ENCODE measurements at regions not wholly inside any gene's neighbourhood (a gene's known extent, or its start where the extent isn't known, plus 50 kb on each side); places are given as distances from the start of the nearest gene placed in this dataset.

- no peak overlapping the region for H3K4me3 ChIP-seq
- H3K27ac ChIP-seq = no peak overlapping the region
- H3K4me1 ChIP-seq (ENCODE audit: insufficient read depth) = no peaks in the 10 kb centered on the region
- H3K36me3 ChIP-seq = no peaks in the 10 kb centered on the region
- no peak for TF ChIP-seq POLR2A (IDR thresholded peaks at IDR 0.05)
- TF ChIP-seq CTCF (IDR thresholded peaks at IDR 0.05) = no peak
- no peak for TF ChIP-seq EP300 (IDR thresholded peaks at IDR 0.05)
- H3K27me3 ChIP-seq = no peaks in the 10 kb centered on the region
- no peak for DNase-seq
- intact Hi-C loops (cut with DNase I) = no loop called here
- 34 to 39% (median 38%) methylated on average over 2 of the region's 2 CpGs for WGBS, 3 donors
- no peaks in the 10 kb centered on the region for H3K9me3 ChIP-seq
Measured at GRCh38 chr7:124514471-124514870, 251.1 kb downstream of the GPR37 start.

DNA sequence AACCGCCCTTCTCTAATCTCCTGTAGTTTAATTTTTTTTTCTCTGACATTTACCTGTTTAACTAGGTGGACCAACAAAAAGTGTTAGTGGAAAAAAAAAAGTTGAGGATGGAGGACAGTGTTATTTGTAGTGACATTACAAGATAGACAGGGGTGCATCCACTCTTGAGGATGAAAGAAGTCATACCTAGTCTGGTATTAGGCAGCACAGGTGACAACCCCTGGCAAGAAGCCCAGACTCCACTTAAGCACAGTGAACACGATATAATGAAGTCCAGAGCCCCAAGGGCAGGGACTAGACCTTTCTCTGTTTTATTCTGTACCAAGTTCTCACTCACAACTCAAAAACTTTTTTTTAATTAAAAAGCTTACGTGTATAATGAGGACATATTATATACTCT is 268.4 kb downstream of the GPR37 start:
- Histone ChIP-seq H3K36me3 (no peaks in the 10 kb centered on the region), H3K27ac (no peak overlapping the region), H3K4me1 (ENCODE audit: insufficient read depth) (no peaks in the 10 kb centered on the region), H3K4me3 (no peak overlapping the region), H3K27me3 (no peaks in the 10 kb centered on the region), H3K9me3 (no peaks in the 10 kb centered on the region)
- TF ChIP-seq EP300 (IDR thresholded peaks at IDR 0.05) (no peak), POLR2A (IDR thresholded peaks at IDR 0.05) (no peak), CTCF (IDR thresholded peaks at IDR 0.05) (no peak)
- intact Hi-C loops (cut with DNase I) = no loop called here
- WGBS, 3 donors = 48 to 56% (median 53%) methylated on average over 3 of the region's 3 CpGs
- DNase-seq = no peak

- Histone ChIP-seq H3K27me3 (no peaks in the 10 kb centered on the region), H3K4me1 (ENCODE audit: insufficient read depth) (no peaks in the 10 kb centered on the region), H3K36me3 (no peaks in the 10 kb centered on the region), H3K4me3 (no peak overlapping the region), H3K9me3 (no peaks in the 10 kb centered on the region), H3K27ac (no peak overlapping the region)
- no peak for DNase-seq
- TF ChIP-seq CTCF (IDR thresholded peaks at IDR 0.05) (no peak), POLR2A (IDR thresholded peaks at IDR 0.05) (no peak), EP300 (IDR thresholded peaks at IDR 0.05) (no peak)
- 43 to 48% (median 45%) methylated on average over 3 of the region's 3 CpGs for WGBS, 3 donors
- intact Hi-C loops (cut with DNase I) = no loop called here
Measured at GRCh38 chr7:124489925-124490324, 275.7 kb downstream of the GPR37 start.

DNA sequence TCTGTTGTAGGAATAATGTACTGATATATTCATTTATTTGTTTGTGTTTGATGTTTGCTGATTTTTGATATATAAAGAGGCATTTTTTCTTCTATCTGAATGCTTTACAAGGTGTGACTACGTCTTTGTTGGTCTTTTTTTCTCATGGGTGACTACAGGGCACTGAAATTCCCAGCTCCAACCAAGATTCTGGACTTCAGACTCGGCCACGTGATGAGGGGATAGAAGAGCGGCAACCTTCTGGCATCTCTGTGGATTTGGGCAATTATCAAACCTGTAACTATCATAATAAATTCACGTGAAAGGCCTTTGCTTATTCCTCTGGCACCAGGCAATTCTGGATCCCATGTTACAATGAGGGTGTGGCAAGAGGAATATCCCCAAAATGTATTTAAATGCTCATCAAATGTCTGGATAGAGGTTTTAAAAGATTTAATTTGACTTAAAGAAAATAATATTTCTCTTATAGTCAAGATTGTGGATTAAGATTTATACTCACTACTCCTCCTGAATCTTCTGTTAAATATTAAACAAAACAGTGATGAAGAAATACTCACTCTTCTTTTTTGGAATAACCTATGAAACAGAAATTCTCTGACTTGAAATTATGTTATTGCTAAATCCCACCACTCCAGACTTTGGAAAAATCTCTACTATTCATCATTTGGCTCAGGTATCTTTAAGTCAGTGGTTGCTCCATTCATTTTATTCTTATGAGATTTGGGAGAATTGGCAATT is 276.3 kb downstream of the GPR37 start:
- Histone ChIP-seq H3K27me3 (no peaks in the 10 kb centered on the region), H3K4me3 (no peak overlapping the region), H3K27ac (no peak overlapping the region), H3K9me3 (no peaks in the 10 kb centered on the region), H3K36me3 (no peaks in the 10 kb centered on the region), H3K4me1 (ENCODE audit: insufficient read depth) (no peaks in the 10 kb centered on the region)
- intact Hi-C loops (cut with DNase I) = no loop called here
- TF ChIP-seq POLR2A (IDR thresholded peaks at IDR 0.05) (no peak), CTCF (IDR thresholded peaks at IDR 0.05) (no peak), EP300 (IDR thresholded peaks at IDR 0.05) (no peak)
- DNase-seq = no peak
- WGBS, 3 donors = 74 to 80% (median 78%) methylated on average over 5 of the region's 5 CpGs

All from ovary (tissue), 7 donors.